HG02571 (cell line): ENCODE measurements at regions not wholly inside any gene's neighbourhood (a gene's known extent, or its start where the extent isn't known, plus 50 kb on each side); places are given as distances from the start of the nearest gene placed in this dataset.
"Not testable (repeated sequence)": the region's sequence is repeated elsewhere in the genome, so short reads cannot be mapped to it uniquely, and the experiment has no call there.

Experiments
- ATAC-seq: cut with Tn5 transposase; IDR thresholded peaks from one replicate; pipeline ENCODE4 v1.9.1; 2021; ENCODE audit warnings: mild to moderate bottlenecking, moderate library complexity; ENCODE audit not compliant: unreplicated experiment

GRCh38 chr13:55160867-55161266, 1979.9 kb upstream of the PRR20A start:
- ATAC-seq = no peak

- ATAC-seq = not testable (repeated sequence)
These were observed 1962.1 kb upstream of the PRR20A start for GRCh38 chr13:55178582-55178981.

- ATAC-seq = no peak
These were observed 1949.7 kb upstream of the PRR20A start for GRCh38 chr13:55190996-55191395.

- no peak for ATAC-seq
These were observed 1941.6 kb upstream of the PRR20A start for GRCh38 chr13:55199134-55199533.

GRCh38 chr13:55214841-55215345, 1925.8 kb upstream of the PRR20A start:
- ATAC-seq = no peak

- ATAC-seq = no peak
These were observed 1921.2 kb upstream of the PRR20A start for GRCh38 chr13:55219538-55219937.

GRCh38 chr13:55229906-55230569, 1910.7 kb upstream of the PRR20A start:
- no peak for ATAC-seq

- no peak for ATAC-seq
These were observed 1910.2 kb upstream of the PRR20A start for GRCh38 chr13:55230570-55230908.

- no peak for ATAC-seq
These were observed 1906.4 kb upstream of the PRR20A start for GRCh38 chr13:55234311-55234710.

GRCh38 chr13:55245005-55245644, 1895.6 kb upstream of the PRR20A start:
- no peak for ATAC-seq

GRCh38 chr13:55255236-55255635, 1885.5 kb upstream of the PRR20A start:
- ATAC-seq = no peak

- no peak for ATAC-seq
These were observed 1877.7 kb upstream of the PRR20A start for GRCh38 chr13:55263045-55263444.

- no peak for ATAC-seq
These were observed 1874.1 kb upstream of the PRR20A start for GRCh38 chr13:55266644-55267043.

GRCh38 chr13:55298201-55298600, 1842.5 kb upstream of the PRR20A start:
- no peak for ATAC-seq

GRCh38 chr13:55302568-55302967, 1838.2 kb upstream of the PRR20A start:
- no peak for ATAC-seq

GRCh38 chr13:55307909-55308308, 1832.8 kb upstream of the PRR20A start:
- no peak for ATAC-seq

GRCh38 chr13:55341891-55342290, 1798.8 kb upstream of the PRR20A start:
- no peak for ATAC-seq

- ATAC-seq = no peak
These were observed 1795.5 kb upstream of the PRR20A start for GRCh38 chr13:55345224-55345623.

GRCh38 chr13:55347528-55347927, 1793.2 kb upstream of the PRR20A start:
- ATAC-seq = no peak

- no peak for ATAC-seq
These were observed 1781.7 kb upstream of the PRR20A start for GRCh38 chr13:55359067-55359466.

GRCh38 chr13:55361141-55361540, 1779.6 kb upstream of the PRR20A start:
- no peak for ATAC-seq

- no peak for ATAC-seq
These were observed 1774.0 kb upstream of the PRR20A start for GRCh38 chr13:55366676-55367075.

GRCh38 chr13:55394470-55394869, 1746.2 kb upstream of the PRR20A start:
- no peak for ATAC-seq
